ENCODE measurements at regions not wholly inside any gene's neighbourhood (a gene's known extent, or its start where the extent isn't known, plus 50 kb on each side); places are given as distances from the start of the nearest gene placed in this dataset.

DNA sequence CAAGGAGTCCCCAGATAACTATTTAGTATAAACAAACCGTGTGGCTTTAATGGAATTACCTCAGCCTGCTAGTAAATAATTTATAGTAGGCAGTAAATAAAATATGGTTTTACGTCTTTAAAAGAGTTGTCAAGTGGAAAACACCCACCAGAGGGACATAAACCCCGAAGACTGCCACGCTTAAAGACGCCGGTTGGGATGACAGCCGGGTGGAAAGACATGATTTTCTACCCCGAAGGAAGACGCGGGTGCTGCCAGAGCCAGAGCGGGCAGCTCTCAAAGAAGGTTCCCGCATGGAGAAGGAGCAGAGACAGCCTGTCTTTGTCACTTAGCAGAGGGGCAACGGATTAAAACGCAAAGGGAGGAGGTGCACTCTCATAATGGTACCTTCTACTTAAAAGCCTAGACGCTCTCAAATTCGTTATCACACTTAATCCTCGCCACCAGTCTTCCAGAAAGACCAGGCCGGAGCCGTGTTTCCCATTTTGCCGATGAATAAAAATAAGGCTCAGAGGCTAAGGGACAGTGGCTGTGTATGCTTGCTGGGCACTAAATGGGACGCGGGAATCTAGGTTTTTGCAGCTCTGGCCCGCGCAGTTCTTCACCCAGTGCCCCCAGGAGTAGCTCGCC lies 140.5 kb upstream of the ZIC3 start:
- TF ChIP-seq, protein P1, sequence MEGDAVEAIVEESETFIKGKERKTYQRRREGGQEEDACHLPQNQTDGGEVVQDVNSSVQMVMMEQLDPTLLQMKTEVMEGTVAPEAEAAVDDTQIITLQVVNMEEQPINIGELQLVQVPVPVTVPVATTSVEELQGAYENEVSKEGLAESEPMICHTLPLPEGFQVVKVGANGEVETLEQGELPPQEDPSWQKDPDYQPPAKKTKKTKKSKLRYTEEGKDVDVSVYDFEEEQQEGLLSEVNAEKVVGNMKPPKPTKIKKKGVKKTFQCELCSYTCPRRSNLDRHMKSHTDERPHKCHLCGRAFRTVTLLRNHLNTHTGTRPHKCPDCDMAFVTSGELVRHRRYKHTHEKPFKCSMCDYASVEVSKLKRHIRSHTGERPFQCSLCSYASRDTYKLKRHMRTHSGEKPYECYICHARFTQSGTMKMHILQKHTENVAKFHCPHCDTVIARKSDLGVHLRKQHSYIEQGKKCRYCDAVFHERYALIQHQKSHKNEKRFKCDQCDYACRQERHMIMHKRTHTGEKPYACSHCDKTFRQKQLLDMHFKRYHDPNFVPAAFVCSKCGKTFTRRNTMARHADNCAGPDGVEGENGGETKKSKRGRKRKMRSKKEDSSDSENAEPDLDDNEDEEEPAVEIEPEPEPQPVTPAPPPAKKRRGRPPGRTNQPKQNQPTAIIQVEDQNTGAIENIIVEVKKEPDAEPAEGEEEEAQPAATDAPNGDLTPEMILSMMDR (IDR thresholded peaks at IDR 0.05) = no peak

DNA sequence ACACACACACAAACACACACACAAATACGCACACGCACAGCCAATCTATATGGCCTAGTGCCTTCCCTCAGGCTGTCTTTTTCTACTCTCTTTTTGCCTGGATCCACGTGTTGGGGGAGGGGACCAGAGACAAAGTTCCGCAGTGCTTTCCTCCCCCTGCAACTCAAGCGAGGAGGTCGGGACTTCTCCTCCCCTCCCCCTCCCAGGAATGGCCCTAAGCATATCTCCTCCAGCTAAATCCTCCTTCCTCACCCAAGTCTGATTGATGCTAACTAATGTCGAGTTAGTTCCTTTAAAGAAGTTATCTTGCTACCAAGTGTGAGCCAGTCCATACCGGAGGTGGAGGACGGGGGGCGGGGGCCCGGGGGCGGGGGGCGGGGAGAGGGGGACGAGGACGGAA lies 141.2 kb upstream of the ZIC3 start:
- TF ChIP-seq, protein P1 (IDR thresholded peaks at IDR 0.05) = no peak

- TF ChIP-seq, protein P1 (IDR thresholded peaks at IDR 0.05) = no peak
Measured at GRCh38 chrX:137423241-137423640, 142.7 kb upstream of the ZIC3 start.

DNA sequence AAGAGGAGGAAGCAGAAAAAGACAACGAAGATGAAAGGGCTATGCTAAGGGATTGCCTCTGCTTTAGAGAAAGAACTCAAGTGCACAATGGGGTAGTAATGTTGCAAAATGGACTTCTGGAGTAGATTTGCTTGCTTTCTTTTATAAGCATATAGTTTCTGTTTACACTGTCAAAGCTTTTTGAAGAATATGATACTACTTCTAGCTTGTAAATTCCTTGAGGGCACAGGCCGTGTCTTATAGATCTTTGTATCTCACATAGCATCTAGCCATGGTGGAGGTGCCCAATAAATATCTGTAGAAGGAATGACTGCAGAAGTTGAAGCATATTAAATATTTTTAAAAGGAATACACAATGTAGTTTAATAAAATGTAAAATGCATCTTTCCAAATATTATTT lies 147.8 kb upstream of the ZIC3 start:
- TF ChIP-seq, protein P1 (IDR thresholded peaks at IDR 0.05) = no peak

DNA sequence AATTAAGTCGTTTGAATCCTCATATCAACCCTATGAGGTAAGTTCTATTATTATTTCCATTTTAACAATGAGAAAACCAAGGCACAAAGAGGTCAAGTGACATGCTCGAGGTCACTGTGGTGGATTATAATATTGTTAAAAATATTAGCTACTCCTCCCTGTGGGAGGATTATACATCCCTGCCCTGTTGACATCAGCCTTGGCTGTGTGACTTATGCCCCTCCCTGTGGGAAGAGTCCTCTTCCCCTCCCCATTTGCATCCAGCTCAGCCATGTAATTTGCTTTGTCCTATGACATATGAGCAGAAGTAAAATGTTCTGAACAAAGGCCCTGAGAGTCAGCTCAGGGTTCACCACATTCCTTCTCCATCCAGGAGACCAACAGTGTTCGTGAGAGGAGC lies 152.7 kb upstream of the ZIC3 start:
- TF ChIP-seq, protein P1 (IDR thresholded peaks at IDR 0.05) = no peak

DNA sequence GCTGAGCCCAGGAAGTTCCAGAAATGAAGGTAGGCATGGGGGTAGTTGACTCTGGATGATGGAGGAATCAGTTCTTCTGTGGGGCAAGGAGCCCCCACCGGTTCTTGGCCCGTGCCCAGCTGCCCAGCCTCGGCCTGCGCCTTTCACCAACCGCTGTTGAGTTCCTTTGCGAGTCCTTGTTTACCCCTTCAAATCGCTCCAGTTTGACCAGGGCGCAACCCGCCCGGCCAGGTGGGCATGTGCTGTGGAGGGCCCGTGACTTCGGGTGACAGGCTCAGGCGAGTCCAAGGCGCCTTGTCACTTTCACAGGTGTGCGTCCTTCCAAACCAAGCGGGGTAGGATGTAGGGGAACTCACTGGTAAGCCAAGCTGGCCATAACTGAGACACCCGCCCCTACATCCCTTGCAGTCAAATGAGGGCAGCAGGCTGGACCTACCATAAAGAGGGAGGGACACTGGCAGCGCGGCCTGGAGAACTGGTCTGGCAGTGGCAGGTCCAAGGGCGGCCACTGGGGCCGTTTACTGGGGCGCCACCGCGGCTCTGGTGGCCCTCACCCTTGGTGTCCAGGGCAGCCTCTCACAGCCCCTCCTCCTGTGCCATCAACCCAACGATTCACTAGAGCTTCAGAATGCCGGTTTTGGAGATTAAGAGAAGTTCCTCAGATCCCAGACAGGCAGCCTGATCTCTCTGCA lies 160.3 kb upstream of the ZIC3 start:
- TF ChIP-seq, protein P1 (IDR thresholded peaks at IDR 0.05) = no peak

DNA sequence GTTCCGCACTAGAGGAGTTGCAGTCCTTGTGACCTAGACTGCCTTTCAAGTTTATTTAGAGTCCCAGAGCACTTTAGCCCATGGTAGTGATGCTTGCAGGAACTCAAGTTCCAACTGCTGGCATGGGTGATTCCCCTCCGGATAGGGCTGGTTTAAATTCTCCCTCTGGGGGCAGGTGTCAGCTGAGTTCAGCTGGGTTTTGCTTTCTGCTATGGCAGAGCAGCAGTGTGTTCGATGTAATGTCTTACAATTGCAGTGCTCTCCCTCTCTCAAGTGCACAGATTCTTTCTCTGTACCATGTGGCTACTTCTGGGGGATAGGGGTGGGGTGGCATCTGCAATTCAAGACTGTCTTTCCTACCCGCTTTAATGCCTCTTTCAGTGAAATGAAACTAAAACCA lies 164.8 kb upstream of the ZIC3 start:
- TF ChIP-seq, protein P1 (IDR thresholded peaks at IDR 0.05) = no peak

Data from LNCAP (cell line).